Astrocyte (in vitro differentiated cells and primary cell): ENCODE measurements at regions not wholly inside any gene's neighbourhood (a gene's known extent, or its start where the extent isn't known, plus 50 kb on each side); places are given as distances from the start of the nearest gene placed in this dataset.

Experiments
- DNase-seq: peaks from one replicate; pipeline ENCODE4 v3.0.0-alpha.2; 2010; ENCODE audit warnings: low read depth
- FAIRE-seq: peaks from 2 replicates; lab custom pipeline; 2011; peaks lifted over from hg19 to GRCh38; lab: Jason Lieb, UNC
- H2AFZ ChIP-seq: 2 replicates; pipeline ENCODE4 v1.6.0; 2012; ENCODE audit warnings: low read depth, low read length, inconsistent platforms
- H3K27ac ChIP-seq: 2 replicates; pipeline ENCODE4 v1.5.1; 2011; ENCODE audit warnings: low read depth, low read length, inconsistent platforms
- H3K27me3 ChIP-seq: 2 replicates; pipeline ENCODE4 v1.6.0; 2011; ENCODE audit warnings: low read length, inconsistent platforms; ENCODE audit not compliant: insufficient read depth
- H3K36me3 ChIP-seq: 2 replicates; pipeline ENCODE4 v1.5.1; 2011; ENCODE audit warnings: low read length, inconsistent platforms; ENCODE audit not compliant: insufficient read depth
- H3K4me1 ChIP-seq: 2 replicates; pipeline ENCODE4 v1.5.1; 2011; ENCODE audit warnings: low read length, inconsistent platforms; ENCODE audit not compliant: insufficient read depth
- H3K4me2 ChIP-seq: 2 replicates; pipeline ENCODE4 v1.6.0; 2012; ENCODE audit warnings: low read length, inconsistent platforms
- H3K4me3 ChIP-seq: 2 replicates; pipeline ENCODE4 v1.5.1; 2011; ENCODE audit warnings: low read depth, mild to moderate bottlenecking, low read length, inconsistent platforms; ENCODE audit not compliant: insufficient read depth
- H3K79me2 ChIP-seq: 2 replicates; pipeline ENCODE4 v1.6.0; 2012; ENCODE audit warnings: mild to moderate bottlenecking, low read length, inconsistent platforms; ENCODE audit not compliant: insufficient read depth
- H3K9ac ChIP-seq: 2 replicates; pipeline ENCODE4 v1.6.0; 2012; ENCODE audit warnings: mild to moderate bottlenecking, low read length, inconsistent platforms
- H3K9me3 ChIP-seq: 2 replicates; pipeline ENCODE4 v1.5.1; 2012; ENCODE audit warnings: low read depth, mild to moderate bottlenecking, low read length, inconsistent platforms; ENCODE audit not compliant: insufficient read depth
- H4K20me1 ChIP-seq: 2 replicates; pipeline ENCODE4 v1.6.0; 2012; ENCODE audit warnings: low read length, inconsistent platforms; ENCODE audit not compliant: insufficient read depth
- H3K27ac Mint-ChIP-seq: one replicate; pipeline ENCODE4 v1.8.0; 2021; ENCODE audit warnings: mild to moderate bottlenecking, mixed read lengths; ENCODE audit not compliant: unreplicated experiment
- H3K27me3 Mint-ChIP-seq: one replicate; pipeline ENCODE4 v1.8.0; 2021; ENCODE audit warnings: low read depth, mixed read lengths; ENCODE audit not compliant: unreplicated experiment
- H3K36me3 Mint-ChIP-seq: one replicate; pipeline ENCODE4 v1.8.0; 2021; ENCODE audit warnings: low read depth, mixed read lengths; ENCODE audit not compliant: unreplicated experiment
- H3K4me1 Mint-ChIP-seq: one replicate; pipeline ENCODE4 v1.8.0; 2021; ENCODE audit warnings: low read depth, mixed read lengths; ENCODE audit not compliant: unreplicated experiment
- H3K4me3 Mint-ChIP-seq: one replicate; pipeline ENCODE4 v1.8.0; 2021; ENCODE audit warnings: mild to moderate bottlenecking, moderate library complexity, mixed read lengths; ENCODE audit not compliant: unreplicated experiment
- H3K9me3 Mint-ChIP-seq: one replicate; pipeline ENCODE4 v1.8.0; 2021; ENCODE audit warnings: mild to moderate bottlenecking, mixed read lengths; ENCODE audit not compliant: unreplicated experiment
- CTCF ChIP-seq: IDR thresholded peaks from 2 replicates; pipeline ENCODE4 v1.5.1; 2011; ENCODE audit warnings: low read depth, mild to moderate bottlenecking, inconsistent platforms, low read length, moderate library complexity; ENCODE audit not compliant: insufficient read depth
- EZH2 ChIP-seq: IDR thresholded peaks from 2 replicates; pipeline ENCODE4 v1.6.1; 2012; ENCODE audit warnings: mild to moderate bottlenecking, low read length, inconsistent platforms; ENCODE audit not compliant: insufficient read depth

GRCh38 chr4:35723973-35724372 lies 520.3 kb downstream of the ARAP2 start:
- no peak for FAIRE-seq
- H3K36me3 Mint-ChIP-seq, result no peaks in the 10 kb centered on the region
- Histone ChIP-seq H4K20me1 (no peaks in the 10 kb centered on the region), H3K27ac (no peak overlapping the region), H3K4me2 (no peak overlapping the region), H2AFZ (no peak overlapping the region), H3K27me3 (no peaks in the 10 kb centered on the region), H3K9me3 (peaks cover 7% of the 10 kb centered on the region), H3K79me2 (no peaks in the 10 kb centered on the region), H3K4me3 (no peak overlapping the region), H3K36me3 (no peaks in the 10 kb centered on the region), H3K9ac (no peak overlapping the region), H3K4me1 (no peaks in the 10 kb centered on the region)
- no peak for DNase-seq
- no peaks in the 10 kb centered on the region for H3K4me1 Mint-ChIP-seq
- H3K27me3 Mint-ChIP-seq, result no peaks in the 10 kb centered on the region
- no peak overlapping the region for H3K4me3 Mint-ChIP-seq
- H3K27ac Mint-ChIP-seq, result no peak overlapping the region
- no peak for TF ChIP-seq CTCF
- no peak for TF ChIP-seq EZH2
- no peaks in the 10 kb centered on the region for H3K9me3 Mint-ChIP-seq

DNA sequence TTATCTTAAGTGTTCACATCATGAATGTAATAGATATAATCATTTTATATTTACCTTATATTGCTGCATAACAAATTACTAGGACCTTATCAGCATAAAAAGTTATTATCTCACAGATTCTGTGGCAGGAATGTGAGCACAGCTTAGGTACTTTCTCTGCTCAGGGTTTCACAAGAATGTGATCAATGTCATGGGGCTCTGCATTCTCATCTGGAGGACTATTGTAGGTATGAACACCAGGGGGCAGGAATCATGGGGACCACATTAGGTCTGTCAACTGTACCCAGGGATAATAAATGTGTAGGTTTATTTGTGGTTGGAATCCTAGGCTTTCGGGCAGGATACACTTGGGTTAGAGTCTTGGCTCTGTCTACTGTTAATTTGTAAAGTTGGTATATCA lies 519.2 kb downstream of the ARAP2 start:
- H3K36me3 ChIP-seq, result no peaks in the 10 kb centered on the region
- Mint-ChIP-seq H3K27me3 (no peaks in the 10 kb centered on the region), H3K4me3 (no peak overlapping the region), H3K4me1 (no peaks in the 10 kb centered on the region), H3K9me3 (no peaks in the 10 kb centered on the region), H3K27ac (no peak overlapping the region), H3K36me3 (no peaks in the 10 kb centered on the region)
- no peaks in the 10 kb centered on the region for H3K27me3 ChIP-seq
- DNase-seq, result no peak
- H3K4me3 ChIP-seq, result no peak overlapping the region
- no peaks in the 10 kb centered on the region for H4K20me1 ChIP-seq
- TF ChIP-seq CTCF (no peak), EZH2 (no peak)
- H3K9me3 ChIP-seq, result peaks cover 7% of the 10 kb centered on the region
- no peak overlapping the region for H3K9ac ChIP-seq
- no peaks in the 10 kb centered on the region for H3K4me1 ChIP-seq
- no peak overlapping the region for H3K27ac ChIP-seq
- no peak overlapping the region for H2AFZ ChIP-seq
- H3K79me2 ChIP-seq, result no peaks in the 10 kb centered on the region
- FAIRE-seq, result no peak
- no peak overlapping the region for H3K4me2 ChIP-seq

DNA sequence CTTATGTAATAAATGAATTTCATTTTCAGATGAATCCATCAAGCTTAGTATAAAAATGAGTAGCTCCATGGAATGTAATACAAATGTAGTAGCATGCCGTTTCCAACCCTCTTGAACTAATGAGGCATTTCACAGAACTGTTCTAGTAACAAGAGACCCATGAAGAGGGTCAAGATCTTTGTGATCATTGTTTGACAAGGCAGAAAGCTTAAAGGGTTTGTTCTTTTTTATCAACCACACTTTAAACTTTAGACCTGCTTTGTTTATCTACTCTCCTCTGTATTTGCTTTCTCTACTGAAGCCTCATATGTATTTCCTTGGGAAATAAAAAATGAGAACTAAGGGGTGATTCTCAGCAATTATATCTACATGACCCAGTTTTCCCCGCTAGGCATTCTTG lies 513.9 kb downstream of the ARAP2 start:
- Histone ChIP-seq H3K9me3 (no peaks in the 10 kb centered on the region), H3K4me1 (no peaks in the 10 kb centered on the region), H3K27ac (no peak overlapping the region), H3K27me3 (no peaks in the 10 kb centered on the region), H3K4me3 (no peak overlapping the region), H3K79me2 (no peaks in the 10 kb centered on the region), H3K36me3 (no peaks in the 10 kb centered on the region), H3K4me2 (no peak overlapping the region), H3K9ac (no peak overlapping the region), H4K20me1 (no peaks in the 10 kb centered on the region), H2AFZ (no peak overlapping the region)
- no peaks in the 10 kb centered on the region for H3K27me3 Mint-ChIP-seq
- FAIRE-seq, result no peak
- DNase-seq, result no peak
- no peaks in the 10 kb centered on the region for H3K9me3 Mint-ChIP-seq
- no peak for TF ChIP-seq CTCF
- no peak for TF ChIP-seq EZH2
- H3K4me1 Mint-ChIP-seq, result no peaks in the 10 kb centered on the region
- no peaks in the 10 kb centered on the region for H3K36me3 Mint-ChIP-seq
- H3K27ac Mint-ChIP-seq, result no peak overlapping the region
- no peak overlapping the region for H3K4me3 Mint-ChIP-seq
